GM19468 (cell line): ENCODE measurements at regions not wholly inside any gene's neighbourhood (a gene's known extent, or its start where the extent isn't known, plus 50 kb on each side); places are given as distances from the start of the nearest gene placed in this dataset.
"Not testable (repeated sequence)": the region's sequence is repeated elsewhere in the genome, so short reads cannot be mapped to it uniquely, and the experiment has no call there.

Experiments
- ATAC-seq: cut with Tn5 transposase; IDR thresholded peaks from one replicate; pipeline ENCODE4 v1.9.1; 2021; ENCODE audit warnings: mild to moderate bottlenecking, moderate library complexity, moderate number of reproducible peaks; ENCODE audit not compliant: unreplicated experiment; ENCODE audit errors: extremely low read depth

- ATAC-seq: no peak
These were observed 114.8 kb upstream of the DAPK1 start for GRCh38 chr9:87382900-87383299.

DNA sequence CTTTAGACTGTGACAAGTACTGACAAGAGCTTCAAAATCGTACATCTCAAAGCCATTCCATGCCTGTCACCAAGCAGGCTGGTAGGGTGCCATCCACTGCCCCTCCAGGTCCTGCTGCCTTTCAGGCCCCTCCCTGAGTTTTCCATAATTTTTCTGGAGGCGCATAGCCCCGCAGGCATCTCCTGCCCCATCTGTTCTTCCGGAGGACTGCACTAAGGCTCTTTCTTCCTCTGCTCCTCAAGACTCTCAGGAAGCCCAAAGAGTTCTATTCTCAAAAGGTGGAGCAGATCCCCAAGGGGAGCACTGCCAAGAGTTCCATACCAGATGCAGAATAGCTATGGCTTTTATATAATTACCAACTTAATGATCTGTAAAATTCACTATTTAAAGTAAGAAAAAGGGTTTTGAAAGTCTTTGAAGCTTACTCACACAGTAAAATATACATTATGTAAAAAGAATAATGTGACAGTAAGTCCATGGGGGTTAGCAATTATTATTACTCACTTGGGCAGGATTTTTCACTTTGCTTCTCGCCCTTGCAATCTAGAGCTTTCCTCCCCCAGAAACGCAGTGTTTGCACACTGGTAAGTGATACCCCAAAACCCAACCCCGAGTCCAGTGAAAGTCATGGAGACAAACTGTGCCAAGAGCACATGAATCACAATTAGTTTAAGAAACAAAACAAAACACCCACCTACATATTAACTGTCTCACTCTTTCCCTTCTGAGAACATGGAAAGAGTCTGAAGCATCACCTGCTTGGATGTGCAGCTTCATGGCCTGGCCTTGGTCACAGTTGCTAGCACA lies 114.1 kb upstream of the DAPK1 start:
- no peak for ATAC-seq

- ATAC-seq: no peak
These were observed 111.1 kb upstream of the DAPK1 start for GRCh38 chr9:87386490-87387025.

DNA sequence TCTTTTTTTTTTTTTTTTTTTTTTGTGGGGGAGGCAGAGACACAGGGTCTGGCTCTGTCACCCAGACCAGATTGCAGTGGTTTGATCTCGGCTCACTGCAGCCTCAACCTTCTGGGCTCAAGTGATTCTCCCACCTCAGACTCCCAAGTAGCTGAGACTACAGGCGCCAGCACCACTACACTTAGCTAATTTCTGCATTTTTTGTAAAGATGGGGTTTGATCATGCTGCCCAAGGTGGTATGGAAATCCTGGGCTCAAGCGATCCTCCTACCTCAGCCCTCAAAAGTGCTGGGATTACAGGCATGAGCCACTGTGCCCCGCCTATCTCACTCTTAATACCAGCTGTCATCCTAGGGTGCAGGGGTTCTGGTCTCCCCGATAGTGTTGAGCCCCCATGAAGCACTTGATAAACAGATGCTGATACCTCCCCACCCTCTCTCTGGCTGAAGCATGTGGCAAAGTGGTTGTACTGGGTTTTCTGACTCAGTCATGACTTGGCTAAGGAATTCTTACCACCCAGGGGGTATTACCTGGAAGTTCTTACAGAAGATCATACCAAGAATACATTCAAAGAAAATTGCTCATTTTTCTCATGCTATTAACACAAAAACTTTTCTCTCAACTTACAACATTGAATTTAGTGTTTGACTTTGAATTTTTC lies 110.2 kb upstream of the DAPK1 start:
- ATAC-seq: no peak

GRCh38 chr9:87388708-87389107 lies 109.0 kb upstream of the DAPK1 start:
- ATAC-seq: not testable (repeated sequence)

GRCh38 chr9:87389936-87390335 lies 107.7 kb upstream of the DAPK1 start:
- no peak for ATAC-seq

DNA sequence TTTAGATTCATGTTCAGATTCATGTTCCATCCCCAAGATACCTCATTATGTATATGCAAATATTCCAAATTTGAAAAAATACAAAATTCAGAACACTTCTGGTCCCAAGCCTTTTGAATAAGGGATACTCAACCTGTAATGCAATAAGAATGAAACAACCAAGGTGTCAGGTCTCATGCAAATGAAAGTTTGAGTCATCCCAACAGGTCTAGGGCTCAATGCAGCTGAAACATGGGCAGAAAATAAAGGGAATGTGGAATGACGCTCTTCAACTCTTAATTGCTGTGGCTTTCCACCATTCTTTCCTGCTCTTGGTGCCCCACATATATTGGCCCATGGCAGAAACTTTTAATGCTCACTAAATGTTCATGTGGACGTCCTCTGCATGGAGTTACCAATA lies 107.3 kb upstream of the DAPK1 start:
- no peak for ATAC-seq

DNA sequence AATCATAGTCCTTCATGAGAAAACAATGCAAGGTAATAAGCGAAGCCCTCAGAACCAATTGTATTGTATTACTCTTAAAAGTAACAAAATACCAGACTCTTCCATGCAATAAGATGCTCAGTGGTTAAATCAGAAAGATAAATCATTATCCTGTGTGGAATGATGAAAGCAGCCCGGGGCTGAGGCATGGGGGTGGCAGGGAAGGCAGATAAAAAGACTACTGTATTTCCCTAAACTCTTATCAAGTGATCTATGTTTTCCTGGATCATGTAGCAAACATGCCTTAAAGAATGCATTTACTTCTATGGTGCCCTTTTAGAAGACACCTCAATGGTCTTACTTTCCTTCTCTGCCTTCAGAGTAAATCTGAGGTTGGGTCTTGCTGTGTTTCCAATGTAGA lies 105.6 kb upstream of the DAPK1 start:
- no peak for ATAC-seq

DNA sequence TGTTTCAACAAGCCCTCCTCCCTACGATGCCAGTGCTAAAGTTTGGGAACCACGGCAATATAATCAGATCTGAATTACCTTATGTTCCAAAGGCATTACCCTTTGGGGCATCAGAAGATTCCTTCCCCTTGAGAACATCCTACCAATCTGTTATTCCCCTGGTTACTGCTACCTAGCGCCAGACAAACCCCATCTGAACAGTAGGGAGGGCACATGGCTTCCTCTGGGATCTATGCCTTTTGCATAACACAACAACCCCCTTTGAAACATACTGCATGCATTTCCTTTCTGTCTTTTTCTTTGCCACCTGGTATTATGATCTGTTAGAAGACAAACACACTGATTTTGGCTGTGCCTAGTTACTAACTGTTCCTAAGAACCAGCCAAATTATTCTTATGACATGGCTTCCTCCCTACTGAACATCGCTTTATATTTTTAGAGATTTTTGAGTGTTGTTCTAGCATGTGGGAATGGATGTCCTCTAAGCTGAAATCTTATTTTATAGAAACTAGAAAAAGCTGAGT lies 103.9 kb upstream of the DAPK1 start:
- ATAC-seq: no peak

DNA sequence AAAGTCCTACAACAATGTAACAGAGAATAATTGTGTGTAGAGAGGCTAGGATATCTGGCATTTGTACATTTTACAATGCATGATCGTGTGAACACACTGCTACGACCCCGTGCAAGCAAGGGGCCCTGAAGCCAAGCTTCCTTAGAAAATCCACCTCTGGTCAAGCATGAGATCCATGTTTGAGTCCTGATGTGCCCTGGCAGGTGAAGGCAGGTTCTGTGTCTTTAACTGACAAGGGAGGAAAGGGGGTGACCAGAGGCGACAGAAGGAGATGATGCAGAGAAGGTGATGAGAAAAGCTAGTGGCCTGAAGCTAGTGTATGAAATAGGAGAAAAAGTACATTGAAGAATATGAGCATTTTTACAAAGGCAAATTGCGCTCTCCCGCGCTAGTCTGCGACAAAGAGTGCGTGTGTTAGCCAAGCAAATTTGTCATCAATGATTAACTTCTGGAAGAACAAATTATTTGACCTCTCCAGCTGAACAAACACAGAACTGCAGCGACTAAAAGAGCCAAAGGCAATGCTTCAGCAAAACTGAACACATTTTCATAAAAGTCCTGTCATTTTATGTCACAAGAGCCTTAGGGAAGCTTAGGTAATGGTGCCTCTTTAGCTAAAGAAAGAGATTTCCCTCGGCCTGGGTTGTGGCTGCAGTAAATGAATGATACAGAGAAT lies 101.7 kb upstream of the DAPK1 start:
- no peak for ATAC-seq

DNA sequence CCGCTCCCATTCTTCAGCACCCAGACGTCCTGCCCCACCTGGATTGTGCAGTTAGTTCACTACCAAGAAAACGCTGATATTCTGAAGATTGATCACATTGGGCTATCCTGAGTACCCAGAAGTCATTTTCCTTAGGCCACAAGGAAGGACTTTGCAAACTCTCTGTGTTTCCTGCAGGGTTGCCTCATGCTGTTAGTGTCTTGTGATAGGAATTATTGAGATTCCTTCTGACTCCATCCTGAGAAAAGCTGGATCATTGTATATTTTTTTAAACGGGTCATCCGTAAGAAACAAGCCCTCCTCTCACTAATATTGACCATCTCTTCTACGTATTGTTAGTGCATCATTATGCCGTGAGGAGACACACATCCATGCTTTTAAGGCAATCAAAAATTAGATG lies 96.0 kb upstream of the DAPK1 start:
- no peak for ATAC-seq

GRCh38 chr9:87402537-87402936 lies 95.1 kb upstream of the DAPK1 start:
- no peak for ATAC-seq

DNA sequence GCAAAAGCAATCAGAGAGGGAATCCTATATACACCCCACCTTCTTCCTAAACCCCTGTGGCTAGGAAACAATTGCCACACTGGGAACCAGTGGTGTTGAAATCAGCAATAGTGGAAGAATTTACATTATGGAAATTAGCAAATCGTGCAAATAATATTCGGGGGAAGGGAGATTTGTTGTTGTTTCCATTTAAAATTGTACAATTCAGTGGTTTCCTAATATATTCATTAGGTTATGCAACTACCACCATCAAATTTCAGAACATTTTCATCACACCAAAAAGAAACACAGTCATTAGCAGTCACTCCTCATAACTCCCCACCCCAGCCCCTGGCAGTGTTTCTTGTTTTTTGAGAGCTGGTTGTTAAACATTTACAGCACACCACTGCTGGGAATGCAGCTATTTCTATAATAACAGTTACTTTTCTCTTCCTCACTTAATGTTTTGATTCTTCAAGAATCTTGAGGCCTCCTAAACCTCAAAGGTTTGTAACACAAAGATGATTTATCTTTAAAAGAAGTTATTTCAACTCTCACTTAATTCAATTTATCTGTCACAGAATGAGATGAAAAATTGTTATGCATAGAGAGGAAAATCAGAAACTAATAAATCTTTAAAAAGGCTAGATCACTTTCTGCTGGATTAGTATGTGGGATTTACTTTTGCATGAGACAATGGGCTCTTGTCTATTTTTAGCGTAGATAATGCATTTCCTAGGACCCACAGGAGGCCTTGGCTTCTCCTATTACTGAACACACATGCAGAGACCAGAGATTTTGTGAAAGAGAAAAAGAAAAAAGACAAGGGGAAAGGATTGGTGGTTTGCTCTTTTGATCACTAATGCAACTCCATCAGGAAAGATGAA lies 91.8 kb upstream of the DAPK1 start:
- no peak for ATAC-seq

GRCh38 chr9:87406543-87407166 lies 91.0 kb upstream of the DAPK1 start:
- no peak for ATAC-seq

DNA sequence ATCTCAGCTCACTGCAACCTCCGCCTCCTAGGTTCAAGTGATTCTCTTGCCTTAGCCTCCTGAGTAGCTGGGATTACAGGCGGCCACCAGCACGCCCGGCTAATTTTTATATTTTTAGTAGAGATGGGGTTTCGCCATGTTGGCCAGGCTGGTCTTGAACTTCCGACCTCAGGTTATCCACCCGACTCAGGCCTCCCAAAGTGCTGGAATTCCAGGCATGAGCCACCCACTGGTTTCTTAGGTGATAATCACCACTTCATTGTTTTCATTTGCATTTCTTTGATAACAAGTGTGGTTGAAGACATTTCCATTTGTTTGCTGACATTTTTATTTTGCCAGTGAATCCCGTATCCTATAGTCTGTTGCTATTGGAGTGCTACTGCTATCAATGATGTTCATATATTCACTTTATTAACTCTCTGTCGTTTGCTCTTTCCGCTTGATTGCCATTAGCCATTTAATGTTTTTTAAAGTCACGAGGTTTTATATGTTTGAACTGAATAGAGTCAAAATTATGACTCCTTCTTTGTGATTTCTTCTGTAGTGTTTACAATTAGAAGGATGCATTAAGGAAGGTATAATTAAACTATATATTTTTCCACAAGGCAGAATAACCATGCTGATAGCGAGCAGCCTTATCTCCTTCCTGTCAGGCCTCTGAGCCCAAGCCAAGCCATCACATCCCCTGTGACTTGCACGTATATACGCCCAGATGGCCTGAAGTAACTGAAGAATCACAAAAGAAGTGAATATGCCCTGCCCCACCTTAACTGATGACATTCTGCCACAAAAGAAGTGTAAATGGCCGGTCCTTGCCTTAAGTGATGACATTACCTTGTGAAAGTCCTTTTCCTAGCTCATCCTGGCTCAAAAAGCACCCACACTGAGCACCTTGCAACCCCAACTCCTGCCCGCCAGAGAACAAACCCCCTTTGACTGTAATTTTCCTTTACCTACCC lies 87.3 kb upstream of the DAPK1 start:
- not testable (repeated sequence) for ATAC-seq

DNA sequence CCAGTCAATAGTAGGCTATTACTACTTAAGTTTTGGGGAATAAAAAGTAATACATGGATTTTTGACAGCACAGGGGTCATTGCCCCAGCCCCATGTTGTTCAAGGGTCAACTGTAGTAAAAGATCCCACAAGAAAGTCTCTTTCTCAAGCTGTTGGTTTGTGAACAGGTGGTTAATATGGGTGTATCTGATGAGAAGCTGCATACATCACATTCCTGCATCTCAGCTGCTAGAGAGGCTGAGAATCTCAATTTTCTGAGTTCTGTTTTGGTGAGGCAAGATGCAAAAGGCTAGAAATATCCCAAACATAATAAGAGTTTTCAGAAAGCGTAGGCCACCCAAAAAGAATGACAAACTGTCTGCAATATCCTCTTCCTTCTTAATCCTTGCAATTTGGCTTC lies 76.8 kb upstream of the DAPK1 start:
- ATAC-seq: no peak

DNA sequence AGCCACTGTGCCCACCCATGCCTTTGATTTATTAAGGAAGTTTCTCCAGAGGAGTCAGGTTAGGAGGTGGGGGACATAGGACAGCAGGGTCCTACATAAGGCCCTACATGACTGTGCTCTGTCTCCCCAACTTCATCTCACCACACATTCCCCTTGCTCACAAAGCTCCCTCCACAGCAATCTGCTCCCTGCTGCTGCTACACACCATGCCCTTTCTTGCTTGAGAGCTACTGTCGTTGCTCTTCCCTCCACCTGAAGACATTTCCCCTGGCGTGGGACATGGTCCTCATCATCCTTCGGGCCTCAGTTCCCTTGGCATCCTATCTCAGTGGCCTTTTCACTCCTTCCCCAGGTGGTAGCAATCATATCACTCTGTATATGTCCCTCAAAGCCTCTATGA lies 75.9 kb upstream of the DAPK1 start:
- no peak for ATAC-seq

GRCh38 chr9:87422999-87423398 lies 74.7 kb upstream of the DAPK1 start:
- ATAC-seq: no peak
